Ishikawa (cell line): ENCODE measurements at regions not wholly inside any gene's neighbourhood (a gene's known extent, or its start where the extent isn't known, plus 50 kb on each side); places are given as distances from the start of the nearest gene placed in this dataset.

Experiments used
- EP300 ChIP-seq: IDR thresholded peaks from 2 replicates; pipeline ENCODE4 v1.6.1; 2012; ENCODE audit warnings: borderline replicate concordance
- FOXM1 ChIP-seq: IDR thresholded peaks from 2 replicates; pipeline ENCODE4 v1.6.1; 2012; ENCODE audit warnings: low read depth, borderline replicate concordance
- REST ChIP-seq: IDR thresholded peaks from 2 replicates; pipeline ENCODE4 v1.6.1; 2012; ENCODE audit warnings: low read depth, mild to moderate bottlenecking

- TF ChIP-seq FOXM1 (no peak), EP300 (no peak), REST (no peak)
Observed at GRCh38 chr6:27694547-27694874, 217.7 kb downstream of the OR2B2 start.
